GM13976 (cell line): ENCODE measurements at regions not wholly inside any gene's neighbourhood (a gene's known extent, or its start where the extent isn't known, plus 50 kb on each side); places are given as distances from the start of the nearest gene placed in this dataset.

ENCODE experiments used
- DNase-seq: peaks from one replicate; pipeline ENCODE4 v3.0.0; 2012; ENCODE audit warnings: low spot score
- in situ Hi-C: fragments of 300-500 bp; cut with MboI; formaldehyde crosslinking; loops from one replicate; pipeline ENCODE4 v1.12.0; 2022; ENCODE audit warnings: low sequenced_read_pairs, mixed read lengths, inconsistent platforms; ENCODE audit not compliant: unreplicated experiment
- TF ChIP-seq, protein P1 (sequence below): IDR thresholded peaks from 2 replicates; pipeline ENCODE4 v1.5.1; 2012; ENCODE audit warnings: borderline replicate concordance, mild to moderate bottlenecking; ENCODE audit not compliant: insufficient read depth; ENCODE audit errors: extremely low read depth, missing control alignments, control extremely low read depth

DNA sequence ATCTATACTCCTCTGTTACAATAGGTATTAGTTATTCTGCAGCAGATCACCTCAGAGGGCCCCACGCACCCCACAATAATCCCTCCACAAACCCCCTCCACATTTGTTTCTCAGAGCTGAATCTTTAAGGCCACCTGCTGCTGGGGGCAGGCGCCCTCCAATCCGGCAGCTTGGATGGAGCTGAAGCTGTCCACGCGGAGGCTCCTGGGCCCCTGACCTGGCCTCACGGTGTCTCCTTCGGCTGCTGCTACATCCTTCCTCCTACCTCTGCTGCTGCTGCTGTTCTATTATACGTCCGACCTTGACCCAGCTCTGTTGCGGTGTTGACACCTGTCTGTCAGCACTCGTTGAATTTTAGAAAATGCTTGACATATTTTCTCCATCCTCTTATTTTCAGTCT is 430.2 kb upstream of the ZFP42 start:
- DNase-seq = no peak
- in situ Hi-C loops = no loop called here
- TF ChIP-seq, protein P1, sequence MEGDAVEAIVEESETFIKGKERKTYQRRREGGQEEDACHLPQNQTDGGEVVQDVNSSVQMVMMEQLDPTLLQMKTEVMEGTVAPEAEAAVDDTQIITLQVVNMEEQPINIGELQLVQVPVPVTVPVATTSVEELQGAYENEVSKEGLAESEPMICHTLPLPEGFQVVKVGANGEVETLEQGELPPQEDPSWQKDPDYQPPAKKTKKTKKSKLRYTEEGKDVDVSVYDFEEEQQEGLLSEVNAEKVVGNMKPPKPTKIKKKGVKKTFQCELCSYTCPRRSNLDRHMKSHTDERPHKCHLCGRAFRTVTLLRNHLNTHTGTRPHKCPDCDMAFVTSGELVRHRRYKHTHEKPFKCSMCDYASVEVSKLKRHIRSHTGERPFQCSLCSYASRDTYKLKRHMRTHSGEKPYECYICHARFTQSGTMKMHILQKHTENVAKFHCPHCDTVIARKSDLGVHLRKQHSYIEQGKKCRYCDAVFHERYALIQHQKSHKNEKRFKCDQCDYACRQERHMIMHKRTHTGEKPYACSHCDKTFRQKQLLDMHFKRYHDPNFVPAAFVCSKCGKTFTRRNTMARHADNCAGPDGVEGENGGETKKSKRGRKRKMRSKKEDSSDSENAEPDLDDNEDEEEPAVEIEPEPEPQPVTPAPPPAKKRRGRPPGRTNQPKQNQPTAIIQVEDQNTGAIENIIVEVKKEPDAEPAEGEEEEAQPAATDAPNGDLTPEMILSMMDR = no peak

DNA sequence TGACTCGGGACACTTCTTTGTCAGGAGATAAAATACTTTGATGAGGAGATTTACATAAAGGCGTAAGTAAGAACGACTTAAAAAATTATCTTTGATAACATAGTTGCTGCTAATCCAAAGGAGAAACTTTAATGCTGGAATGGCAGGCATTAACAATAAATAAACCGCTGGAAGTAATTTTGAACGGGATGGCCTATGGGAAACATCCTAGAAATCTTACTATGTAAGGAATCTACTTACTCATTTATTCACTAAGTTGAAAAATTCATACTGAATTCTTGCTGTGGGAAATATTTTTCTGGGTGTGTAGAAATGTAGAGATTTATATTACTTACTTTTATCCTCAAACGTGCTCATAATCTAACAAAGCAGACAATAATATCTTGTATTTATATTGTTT is 425.7 kb upstream of the ZFP42 start:
- in situ Hi-C loops = no loop called here
- no peak for DNase-seq
- TF ChIP-seq, protein P1 = no peak

DNA sequence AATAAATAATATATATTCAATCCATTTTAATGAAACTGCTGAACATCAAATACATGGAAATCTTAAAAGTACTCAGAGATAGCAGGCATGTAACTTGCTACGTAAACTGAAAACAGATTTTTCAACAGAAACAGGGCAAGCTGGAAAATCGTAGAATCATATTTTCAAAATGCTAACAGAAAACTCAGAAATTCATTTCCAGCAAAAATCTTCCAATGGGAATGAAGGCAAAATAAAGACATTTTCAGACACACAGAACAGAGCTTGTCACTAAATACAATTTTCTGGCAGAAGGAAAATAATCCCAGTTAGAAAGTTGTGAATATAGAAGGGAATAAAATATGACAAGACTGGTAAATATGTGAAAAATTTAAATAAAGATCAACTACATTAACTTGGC is 419.9 kb upstream of the ZFP42 start:
- in situ Hi-C loops = no loop called here
- no peak for DNase-seq
- TF ChIP-seq, protein P1 = no peak

DNA sequence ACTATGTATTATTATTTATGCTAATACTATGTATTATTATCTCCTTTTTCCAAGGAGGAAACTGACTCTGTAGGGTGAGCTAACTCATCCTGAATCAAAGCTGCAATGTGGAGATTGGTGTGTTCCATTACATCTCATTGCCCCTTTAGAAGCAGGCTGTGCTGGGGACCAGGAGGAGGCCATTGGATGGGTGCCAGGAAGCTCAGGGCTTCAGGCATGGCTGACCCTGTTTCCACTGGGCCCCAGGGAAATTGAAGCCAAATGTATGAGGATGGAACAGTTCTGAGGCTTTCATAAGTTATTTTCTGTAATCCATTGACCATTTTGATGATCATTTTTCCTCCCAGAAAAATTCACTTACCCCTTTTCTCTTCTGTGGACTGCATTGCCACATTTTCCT is 418.8 kb upstream of the ZFP42 start:
- DNase-seq = no peak
- in situ Hi-C loops = no loop called here

DNA sequence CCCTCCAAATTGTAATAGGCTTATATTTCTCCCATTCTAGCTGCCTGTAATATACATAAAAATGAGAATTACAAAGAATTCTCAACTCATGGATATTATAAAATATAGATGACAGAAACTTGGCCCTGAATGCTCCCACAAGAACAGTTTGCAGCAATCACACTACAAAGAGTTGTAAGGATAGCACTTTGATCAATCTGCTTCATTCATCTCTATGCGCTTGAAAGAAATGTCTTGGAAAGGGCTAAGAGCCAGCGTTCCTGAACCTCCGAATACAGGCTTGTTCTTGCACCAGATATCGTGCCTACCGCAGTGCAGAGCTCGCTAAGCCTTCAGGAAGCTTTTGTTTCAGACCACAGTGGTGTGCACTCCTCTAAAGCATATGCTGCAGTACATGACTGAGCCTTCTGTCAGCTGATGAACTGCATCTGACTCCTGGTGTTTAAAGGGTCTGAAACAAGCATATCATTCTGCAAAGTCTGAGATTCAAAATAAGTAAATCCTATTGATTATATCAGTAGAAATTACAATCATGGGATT is 417.6 kb upstream of the ZFP42 start:
- in situ Hi-C loops = no loop called here
- DNase-seq = no peak
- TF ChIP-seq, protein P1 = no peak

More for the DNA sequence above, 418.8 kb upstream of the ZFP42 start:
- TF ChIP-seq, protein P1 = no peak

DNA sequence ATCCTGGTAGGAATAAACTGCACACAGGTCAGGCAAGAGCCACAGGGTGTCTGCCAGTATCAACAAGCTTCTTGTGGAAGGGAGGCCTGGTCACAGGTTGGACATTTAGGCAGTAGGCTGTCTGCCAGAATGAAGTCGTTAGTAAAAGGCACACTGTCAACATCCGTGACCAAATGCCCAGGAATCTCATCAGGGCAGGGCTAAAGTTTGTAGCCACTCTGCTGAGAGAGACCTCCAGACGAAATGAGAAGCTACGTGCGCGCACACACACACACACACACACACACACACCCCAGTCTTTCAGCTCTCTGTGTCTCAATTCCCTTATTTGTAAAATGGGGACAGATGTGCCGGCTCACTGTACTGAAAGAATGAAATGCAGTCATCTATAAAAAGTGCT is 408.7 kb upstream of the ZFP42 start:
- DNase-seq = no peak
- in situ Hi-C loops = no loop called here
- TF ChIP-seq, protein P1 = no peak

DNA sequence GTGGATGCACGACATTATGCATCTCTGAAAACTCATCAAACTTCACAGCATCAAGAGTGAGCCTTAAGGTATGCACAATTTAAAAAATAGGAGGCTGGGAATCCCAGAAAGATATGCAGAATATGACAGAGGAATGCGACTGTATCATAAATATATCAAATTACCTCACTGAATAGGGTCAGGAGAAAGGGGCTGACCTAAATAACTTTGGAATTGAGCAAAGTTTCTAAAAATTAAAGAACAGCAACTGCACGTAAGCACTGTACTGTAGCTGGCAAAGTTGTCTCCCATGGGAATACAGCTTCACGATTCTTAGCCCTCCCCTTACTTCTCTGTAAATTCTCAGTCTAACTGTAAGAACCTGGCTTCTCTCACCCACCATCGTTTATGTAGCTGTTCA is 397.4 kb upstream of the ZFP42 start:
- in situ Hi-C loops = no loop called here
- no peak for DNase-seq
- TF ChIP-seq, protein P1 = no peak
